GM12878 (cell line): ENCODE measurements at regions not wholly inside any gene's neighbourhood (a gene's known extent, or its start where the extent isn't known, plus 50 kb on each side); places are given as distances from the start of the nearest gene placed in this dataset.

Experiments used
- CEBPZ ChIP-seq: fragments of 150-350 bp; IDR thresholded peaks from 2 replicates; pipeline ENCODE4 v1.6.1; 2016; ENCODE audit warnings: low read depth, low read length
- CHD2 ChIP-seq: IDR thresholded peaks from 2 replicates; pipeline ENCODE4 v1.6.1; 2011; ENCODE audit warnings: low read depth, low read length, improper control_type of control experiment, borderline replicate concordance
- HDGF ChIP-seq: fragments of 450-650 bp; IDR thresholded peaks from 2 replicates; pipeline ENCODE4 v1.6.1; 2016; ENCODE audit warnings: antibody characterized with exemption
- NR2C2 ChIP-seq: IDR thresholded peaks from 2 replicates; pipeline ENCODE4 v1.6.1; 2011; ENCODE audit warnings: borderline replicate concordance, low read depth; ENCODE audit not compliant: control insufficient read depth, insufficient read length
- TCF12 ChIP-seq: IDR thresholded peaks from 2 replicates; pipeline ENCODE4 v1.6.1; 2011; ENCODE audit warnings: low read depth, mild to moderate bottlenecking, low read length
- ZNF592 ChIP-seq: fragments of 450-650 bp; IDR thresholded peaks from 2 replicates; pipeline ENCODE4 v1.6.1; 2017; ENCODE audit warnings: mild to moderate bottlenecking, moderate library complexity

- TF ChIP-seq HDGF (no peak), TCF12 (no peak), ZNF592 (no peak), NR2C2 (no peak), CEBPZ (no peak), CHD2 (no peak)
Measured at GRCh38 chr19:20333508-20333907, 166.5 kb downstream of the ZNF486 start (continued).
